IMR-90 (cell line): ENCODE measurements at regions not wholly inside any gene's neighbourhood (a gene's known extent, or its start where the extent isn't known, plus 50 kb on each side); places are given as distances from the start of the nearest gene placed in this dataset.

Source experiments
- MAZ ChIP-seq: IDR thresholded peaks from 2 replicates; pipeline ENCODE4 v1.6.1; 2012; ENCODE audit warnings: low read depth, mild to moderate bottlenecking, low read length, improper control_type of control experiment, moderate library complexity, borderline replicate concordance
- RAD21 ChIP-seq: IDR thresholded peaks from 2 replicates; pipeline ENCODE4 v1.6.1; 2012; ENCODE audit warnings: low read length, improper control_type of control experiment
- TF ChIP-seq, protein P1 (sequence below): conservative IDR thresholded peaks from 2 replicates; pipeline ENCODE4 v1.5.1; 2012; ENCODE audit warnings: mild to moderate bottlenecking, low read depth, low read length, improper control_type of control experiment

DNA sequence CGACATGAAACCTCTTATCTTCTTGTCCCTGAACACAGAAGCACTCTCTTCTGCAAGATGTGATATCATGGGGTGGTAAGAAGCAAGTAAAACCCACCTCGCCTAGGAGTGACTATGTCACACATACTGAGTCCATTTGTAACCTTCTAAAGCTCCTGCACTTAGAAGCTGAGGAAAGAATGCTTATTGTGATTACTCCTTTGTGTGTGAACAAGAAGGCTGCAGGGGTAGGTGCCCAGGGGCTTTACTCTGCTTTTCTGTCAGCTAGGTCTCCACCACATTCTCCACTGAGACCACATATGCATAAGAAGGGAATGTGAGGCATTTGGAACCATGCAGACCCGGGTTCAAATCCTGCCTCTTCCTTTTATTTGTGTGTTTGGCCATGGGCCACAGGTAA is 144.3 kb downstream of the DMRTA2 start:
- no peak for TF ChIP-seq RAD21
- TF ChIP-seq, protein P1, sequence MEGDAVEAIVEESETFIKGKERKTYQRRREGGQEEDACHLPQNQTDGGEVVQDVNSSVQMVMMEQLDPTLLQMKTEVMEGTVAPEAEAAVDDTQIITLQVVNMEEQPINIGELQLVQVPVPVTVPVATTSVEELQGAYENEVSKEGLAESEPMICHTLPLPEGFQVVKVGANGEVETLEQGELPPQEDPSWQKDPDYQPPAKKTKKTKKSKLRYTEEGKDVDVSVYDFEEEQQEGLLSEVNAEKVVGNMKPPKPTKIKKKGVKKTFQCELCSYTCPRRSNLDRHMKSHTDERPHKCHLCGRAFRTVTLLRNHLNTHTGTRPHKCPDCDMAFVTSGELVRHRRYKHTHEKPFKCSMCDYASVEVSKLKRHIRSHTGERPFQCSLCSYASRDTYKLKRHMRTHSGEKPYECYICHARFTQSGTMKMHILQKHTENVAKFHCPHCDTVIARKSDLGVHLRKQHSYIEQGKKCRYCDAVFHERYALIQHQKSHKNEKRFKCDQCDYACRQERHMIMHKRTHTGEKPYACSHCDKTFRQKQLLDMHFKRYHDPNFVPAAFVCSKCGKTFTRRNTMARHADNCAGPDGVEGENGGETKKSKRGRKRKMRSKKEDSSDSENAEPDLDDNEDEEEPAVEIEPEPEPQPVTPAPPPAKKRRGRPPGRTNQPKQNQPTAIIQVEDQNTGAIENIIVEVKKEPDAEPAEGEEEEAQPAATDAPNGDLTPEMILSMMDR, result no peak
- TF ChIP-seq MAZ, result no peak
